Thymus (tissue), 11 donors: ENCODE measurements at regions not wholly inside any gene's neighbourhood (a gene's known extent, or its start where the extent isn't known, plus 50 kb on each side); places are given as distances from the start of the nearest gene placed in this dataset.
"Not testable (repeated sequence)": the region's sequence is repeated elsewhere in the genome, so short reads cannot be mapped to it uniquely, and the experiment has no call there.

ENCODE experiments used
- DNase-seq, 9 donors: peaks; one replicate each; pipeline ENCODE4 v3.0.0-alpha.2; 2013; ENCODE audit warnings: low spot score in 9 of 9, low read depth in 6 of 9, missing footprints in 1 of 9
- H3K27ac ChIP-seq, 2 donors: one replicate each; pipeline ENCODE4 v1.5.1; 2013; ENCODE audit warnings: control low read depth in 1 of 2, low read depth in 1 of 2, low read length in 1 of 2, mild to moderate bottlenecking in 1 of 2, moderate library complexity in 1 of 2
- H3K27me3 ChIP-seq, 2 donors: one replicate each; pipeline ENCODE4 v1.5.1; 2013; ENCODE audit warnings: low read length in 1 of 2; ENCODE audit not compliant: control insufficient read depth in 2 of 2, insufficient read depth in 1 of 2
- H3K36me3 ChIP-seq, 2 donors: one replicate each; pipeline ENCODE4 v1.5.1; 2013; ENCODE audit warnings: low read length in 1 of 2, mild to moderate bottlenecking in 1 of 2, moderate library complexity in 1 of 2; ENCODE audit not compliant: control insufficient read depth in 2 of 2, insufficient read depth in 2 of 2
- H3K4me1 ChIP-seq, 2 donors: one replicate each; pipeline ENCODE4 v1.5.1; 2013; ENCODE audit warnings: low read length in 2 of 2; ENCODE audit not compliant: control insufficient read depth in 2 of 2, insufficient read depth in 2 of 2
- H3K4me3 ChIP-seq, 2 donors: one replicate each; pipeline ENCODE4 v1.5.1; 2013; ENCODE audit warnings: low read length in 2 of 2, control low read depth in 1 of 2, mild to moderate bottlenecking in 1 of 2
- H3K9me3 ChIP-seq, 2 donors: one replicate each; pipeline ENCODE4 v1.5.1; 2013; ENCODE audit warnings: low read length in 1 of 2, mild to moderate bottlenecking in 1 of 2; ENCODE audit not compliant: control insufficient read depth in 2 of 2, insufficient read depth in 1 of 2
- WGBS: extraction: QIAGEN DNeasy Blood & Tissue Kit; methylation state at CpG from one replicate; pipeline ENCODE4 v1.1.7; 2013; 5-methylcytosine and 5-hydroxymethylcytosine counted together
- donor health status: healthy.

GRCh38 chr19:21668072-21668773 is 99.2 kb downstream of the ZNF100 start:
- not testable (repeated sequence) for H3K36me3 ChIP-seq, DNase-seq, H3K9me3 ChIP-seq, H3K4me1 ChIP-seq, H3K4me3 ChIP-seq, H3K27me3 ChIP-seq, H3K27ac ChIP-seq
- 88% methylated on average over 3 of the region's 3 CpGs for WGBS

- H3K27me3 ChIP-seq = no peaks in the 10 kb centered on the region
- no peak overlapping the region for H3K27ac ChIP-seq
- DNase-seq = no peak
- H3K4me1 ChIP-seq = no peaks in the 10 kb centered on the region
- no peak overlapping the region for H3K4me3 ChIP-seq
- H3K36me3 ChIP-seq = no peaks in the 10 kb centered on the region
- H3K9me3 ChIP-seq = no peaks in the 10 kb centered on the region
- WGBS = 80% methylated on average over 3 of the region's 3 CpGs
Observed at GRCh38 chr19:21655540-21656126, 111.7 kb downstream of the ZNF100 start.

- H3K27me3 ChIP-seq, H3K9me3 ChIP-seq, H3K27ac ChIP-seq, H3K4me1 ChIP-seq, DNase-seq, H3K36me3 ChIP-seq, H3K4me3 ChIP-seq: not testable (repeated sequence)
- 89% methylated on average over 3 of the region's 3 CpGs for WGBS
Observed at GRCh38 chr19:21651478-21651877, 115.9 kb downstream of the ZNF100 start.

- 92% methylated on average over 1 of the region's 1 CpG for WGBS
- Histone ChIP-seq H3K4me1 (no peaks in the 10 kb centered on the region), H3K27me3 (no peaks in the 10 kb centered on the region), H3K27ac (no peak overlapping the region), H3K9me3 (no peaks in the 10 kb centered on the region), H3K36me3 (no peaks in the 10 kb centered on the region), H3K4me3 (no peak overlapping the region)
- DNase-seq = no peak
Observed at GRCh38 chr19:21638776-21639175, 128.6 kb downstream of the ZNF100 start.

- no peaks in the 10 kb centered on the region for H3K36me3 ChIP-seq
- 66% methylated on average over 8 of the region's 8 CpGs for WGBS
- no peak overlapping the region for H3K4me3 ChIP-seq
- no peak for DNase-seq
- no peaks in the 10 kb centered on the region for H3K27me3 ChIP-seq
- H3K4me1 ChIP-seq = no peaks in the 10 kb centered on the region
- no peak overlapping the region for H3K27ac ChIP-seq
- peaks cover 2 to 7% of the 10 kb centered on the region in 2 donors for H3K9me3 ChIP-seq
Observed at GRCh38 chr19:21626924-21627697, 121.7 kb downstream of the ZNF429 start.

GRCh38 chr19:21626091-21626490 is 120.7 kb downstream of the ZNF429 start:
- no peak for DNase-seq
- H3K4me1 ChIP-seq = no peaks in the 10 kb centered on the region
- peaks cover 2 to 15% of the 10 kb centered on the region in 2 donors for H3K9me3 ChIP-seq
- H3K27ac ChIP-seq = no peak overlapping the region
- H3K27me3 ChIP-seq = no peaks in the 10 kb centered on the region
- H3K36me3 ChIP-seq = no peaks in the 10 kb centered on the region
- 52% methylated on average over 1 of the region's 1 CpG for WGBS
- no peak overlapping the region for H3K4me3 ChIP-seq

- H3K9me3 ChIP-seq = peaks cover 2 to 19% of the 10 kb centered on the region in 2 donors
- H3K27ac ChIP-seq = no peak overlapping the region
- no peaks in the 10 kb centered on the region for H3K4me1 ChIP-seq
- no peak for DNase-seq
- no peaks in the 10 kb centered on the region for H3K36me3 ChIP-seq
- 78% methylated on average over 6 of the region's 6 CpGs for whole genome bisulfite sequencing
- H3K4me3 ChIP-seq = no peak overlapping the region
- H3K27me3 ChIP-seq = no peaks in the 10 kb centered on the region
Observed at GRCh38 chr19:21622920-21623319, 117.5 kb downstream of the ZNF429 start.

- no peak for DNase-seq
- WGBS = 91% methylated on average over 6 of the region's 6 CpGs
- no peaks in the 10 kb centered on the region for H3K4me1 ChIP-seq
- H3K36me3 ChIP-seq = no peaks in the 10 kb centered on the region
- H3K27me3 ChIP-seq = no peaks in the 10 kb centered on the region
- no peak overlapping the region for H3K4me3 ChIP-seq
- no peak overlapping the region for H3K27ac ChIP-seq
- peaks cover 2 to 15% of the 10 kb centered on the region in 2 donors for H3K9me3 ChIP-seq
Observed at GRCh38 chr19:21621671-21622070, 116.3 kb downstream of the ZNF429 start.

GRCh38 chr19:21617740-21618339 is 112.4 kb downstream of the ZNF429 start:
- Histone ChIP-seq H3K4me1 (no peaks in the 10 kb centered on the region), H3K9me3 (peaks cover 0 to 23% of the 10 kb centered on the region in 2 donors), H3K27ac (no peak overlapping the region), H3K36me3 (no peaks in the 10 kb centered on the region), H3K27me3 (no peaks in the 10 kb centered on the region), H3K4me3 (no peak overlapping the region)
- DNase-seq = no peak
- 65% methylated on average over 4 of the region's 4 CpGs for WGBS
